ENCODE measurements at regions not wholly inside any gene's neighbourhood (a gene's known extent, or its start where the extent isn't known, plus 50 kb on each side); places are given as distances from the start of the nearest gene placed in this dataset.

DNA sequence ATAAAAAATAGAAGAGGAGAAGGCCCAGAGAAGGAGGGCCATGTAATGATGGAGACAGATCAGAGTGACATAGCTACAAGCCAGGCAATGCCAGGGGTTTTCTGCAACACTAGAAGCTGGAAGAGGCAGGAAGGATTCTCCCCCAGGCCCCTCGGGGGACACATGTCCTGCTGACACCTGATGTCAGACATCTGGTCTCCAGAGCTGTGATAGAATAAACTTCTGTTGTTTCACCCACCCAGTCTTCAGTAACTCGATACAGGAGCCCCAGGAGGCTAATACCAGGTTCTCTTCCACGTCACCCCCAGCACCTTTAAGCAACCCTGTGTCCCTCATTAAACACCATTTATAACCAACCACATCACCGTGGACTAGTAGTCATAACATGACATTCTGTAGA is 94.9 kb downstream of the TMEM130 start:
- TF ChIP-seq, protein P1, sequence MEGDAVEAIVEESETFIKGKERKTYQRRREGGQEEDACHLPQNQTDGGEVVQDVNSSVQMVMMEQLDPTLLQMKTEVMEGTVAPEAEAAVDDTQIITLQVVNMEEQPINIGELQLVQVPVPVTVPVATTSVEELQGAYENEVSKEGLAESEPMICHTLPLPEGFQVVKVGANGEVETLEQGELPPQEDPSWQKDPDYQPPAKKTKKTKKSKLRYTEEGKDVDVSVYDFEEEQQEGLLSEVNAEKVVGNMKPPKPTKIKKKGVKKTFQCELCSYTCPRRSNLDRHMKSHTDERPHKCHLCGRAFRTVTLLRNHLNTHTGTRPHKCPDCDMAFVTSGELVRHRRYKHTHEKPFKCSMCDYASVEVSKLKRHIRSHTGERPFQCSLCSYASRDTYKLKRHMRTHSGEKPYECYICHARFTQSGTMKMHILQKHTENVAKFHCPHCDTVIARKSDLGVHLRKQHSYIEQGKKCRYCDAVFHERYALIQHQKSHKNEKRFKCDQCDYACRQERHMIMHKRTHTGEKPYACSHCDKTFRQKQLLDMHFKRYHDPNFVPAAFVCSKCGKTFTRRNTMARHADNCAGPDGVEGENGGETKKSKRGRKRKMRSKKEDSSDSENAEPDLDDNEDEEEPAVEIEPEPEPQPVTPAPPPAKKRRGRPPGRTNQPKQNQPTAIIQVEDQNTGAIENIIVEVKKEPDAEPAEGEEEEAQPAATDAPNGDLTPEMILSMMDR (IDR thresholded peaks at IDR 0.05; ENCODE audit: low read depth, low read length, missing input control), result no peak
- TF ChIP-seq FOXA2 (IDR thresholded peaks at IDR 0.05), result no peak
- TF ChIP-seq FOXA1 (IDR thresholded peaks at IDR 0.05), result no peak
- TF ChIP-seq SP1 (IDR thresholded peaks at IDR 0.05), result no peak
- TF ChIP-seq TAF1 (conservative IDR thresholded peaks at IDR 0.05), result no peak
- TF ChIP-seq ATF3 (IDR thresholded peaks at IDR 0.05), result no peak

Measured in liver (tissue), 3 donors.